Spinal cord (tissue), 9 donors: ENCODE measurements at regions not wholly inside any gene's neighbourhood (a gene's known extent, or its start where the extent isn't known, plus 50 kb on each side); places are given as distances from the start of the nearest gene placed in this dataset.

Source experiments
- DNase-seq, 6 donors: peaks; one replicate each; pipeline versions ENCODE4 v3.0.0 to v3.0.0-alpha.2; 2013 to 2015; ENCODE audit warnings: low spot score in 6 of 6, low read depth in 4 of 6
- H3K27ac ChIP-seq: one replicate; pipeline ENCODE4 v1.5.1; 2013; ENCODE audit warnings: low read depth, low read length, control low read depth
- H3K27me3 ChIP-seq: one replicate; pipeline ENCODE4 v1.6.1; 2013; ENCODE audit warnings: low read length; ENCODE audit not compliant: control insufficient read depth, insufficient read depth
- H3K36me3 ChIP-seq: one replicate; pipeline ENCODE4 v1.6.1; 2013; ENCODE audit warnings: low read length; ENCODE audit not compliant: control insufficient read depth, insufficient read depth
- H3K4me1 ChIP-seq: one replicate; pipeline ENCODE4 v1.6.1; 2013; ENCODE audit warnings: low read length; ENCODE audit not compliant: control insufficient read depth, insufficient read depth
- H3K4me3 ChIP-seq: one replicate; pipeline ENCODE4 v1.5.1; 2013; ENCODE audit warnings: low read depth, low read length, control low read depth
- H3K9me3 ChIP-seq: one replicate; pipeline ENCODE4 v1.6.1; 2013; ENCODE audit warnings: low read length; ENCODE audit not compliant: control insufficient read depth, insufficient read depth
- WGBS: methylation state at CpG from one replicate; pipeline ENCODE4 v1.1.5; 2013; ENCODE audit warnings: missing lambda C conversion rate; ENCODE audit not compliant: insufficient coverage; 5-methylcytosine and 5-hydroxymethylcytosine counted together
- donor health status: healthy.

DNA sequence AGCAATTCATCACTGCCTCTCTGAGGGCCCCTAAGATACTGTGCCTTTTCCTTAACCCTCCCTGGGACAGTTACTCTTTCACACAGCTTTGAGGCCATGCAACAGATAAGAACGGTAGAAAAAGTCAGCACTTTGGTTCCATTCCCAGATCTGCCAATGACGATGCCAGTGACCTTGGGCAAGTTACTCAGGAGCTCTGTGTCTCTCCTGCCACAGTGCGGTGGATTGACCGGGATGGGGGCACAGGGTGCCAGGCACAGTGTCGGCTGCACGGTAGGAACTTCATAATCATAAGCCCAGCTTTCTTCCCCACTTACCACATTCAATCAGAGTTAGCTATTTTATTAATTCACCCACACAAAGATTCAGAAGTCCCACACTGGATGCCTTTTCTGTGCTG lies 1041.8 kb downstream of the TBC1D22A start:
- no peak for DNase-seq
- Histone ChIP-seq H3K36me3 (no peaks in the 10 kb centered on the region), H3K27ac (no peak overlapping the region), H3K9me3 (no peaks in the 10 kb centered on the region), H3K4me3 (no peak overlapping the region), H3K27me3 (no peaks in the 10 kb centered on the region), H3K4me1 (peaks cover 11% of the 10 kb centered on the region)
- WGBS, result 88% methylated on average over 6 of the region's 6 CpGs

DNA sequence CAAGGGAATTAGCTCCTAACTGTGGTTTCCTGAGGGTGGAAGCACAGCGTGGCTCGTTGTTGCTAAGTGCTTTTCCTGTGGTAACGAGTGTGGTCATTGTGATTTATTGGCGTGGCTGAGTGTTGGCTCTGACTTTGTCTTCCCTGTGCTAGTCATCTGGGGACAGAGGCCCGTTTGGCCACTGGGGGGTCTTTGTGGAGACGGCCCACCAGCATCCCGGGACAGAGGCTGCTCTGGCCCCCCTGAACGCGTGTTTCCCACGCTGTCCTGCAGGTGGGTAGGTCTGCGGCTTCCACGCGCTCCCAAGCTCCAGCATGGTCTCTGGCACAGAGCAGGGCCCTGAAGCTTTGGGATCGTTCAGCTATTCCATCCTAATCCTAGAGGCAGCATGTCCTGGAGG lies 1040.0 kb downstream of the TBC1D22A start:
- Histone ChIP-seq H3K4me1 (peaks cover 11% of the 10 kb centered on the region), H3K36me3 (no peaks in the 10 kb centered on the region), H3K4me3 (no peak overlapping the region), H3K27ac (no peak overlapping the region), H3K9me3 (no peaks in the 10 kb centered on the region), H3K27me3 (no peaks in the 10 kb centered on the region)
- peak in 1 of 6 donors; percentile 23 for DNase-seq
- WGBS, result 25% methylated on average over 14 of the region's 14 CpGs

GRCh38 chr22:47801541-47802245 lies 1039.2 kb downstream of the TBC1D22A start:
- Histone ChIP-seq H3K36me3 (no peaks in the 10 kb centered on the region), H3K27me3 (no peaks in the 10 kb centered on the region), H3K27ac (no peak overlapping the region), H3K4me1 (peaks cover 11% of the 10 kb centered on the region), H3K4me3 (no peak overlapping the region), H3K9me3 (no peaks in the 10 kb centered on the region)
- 71% methylated on average over 10 of the region's 11 CpGs for WGBS
- DNase-seq, result no peak

DNA sequence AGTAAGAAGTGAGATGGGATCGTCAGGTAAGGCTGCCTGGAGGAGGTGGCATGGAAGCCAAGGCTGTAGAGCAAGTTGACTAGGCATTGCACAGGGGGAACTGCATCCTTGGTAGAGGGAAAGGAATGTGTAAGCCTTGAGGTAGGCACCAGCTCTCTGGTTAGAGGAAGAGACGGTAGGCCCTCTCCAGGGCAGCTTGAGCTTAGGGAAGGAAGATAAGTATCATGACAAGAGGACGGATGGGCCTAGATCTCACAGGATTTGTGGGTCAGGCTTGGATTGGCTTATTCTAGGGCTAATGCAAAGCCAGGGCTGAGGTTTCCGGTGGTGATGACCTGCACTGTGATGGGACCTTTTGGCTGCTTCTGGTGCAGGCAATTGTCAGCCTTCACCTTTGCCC lies 1035.8 kb downstream of the TBC1D22A start:
- H3K4me1 ChIP-seq, result peaks cover 11% of the 10 kb centered on the region
- no peak overlapping the region for H3K4me3 ChIP-seq
- no peaks in the 10 kb centered on the region for H3K27me3 ChIP-seq
- no peak overlapping the region for H3K27ac ChIP-seq
- no peaks in the 10 kb centered on the region for H3K9me3 ChIP-seq
- 100% methylated on average over 4 of the region's 4 CpGs for WGBS
- DNase-seq, result no peak
- no peaks in the 10 kb centered on the region for H3K36me3 ChIP-seq

- H3K27me3 ChIP-seq, result no peaks in the 10 kb centered on the region
- no peaks in the 10 kb centered on the region for H3K9me3 ChIP-seq
- H3K4me1 ChIP-seq, result peaks cover 9% of the 10 kb centered on the region
- no peak overlapping the region for H3K4me3 ChIP-seq
- H3K27ac ChIP-seq, result no peak overlapping the region
- DNase-seq, result peak in 1 of 6 donors; percentile 10
- 48% methylated on average over 4 of the region's 6 CpGs for WGBS
- H3K36me3 ChIP-seq, result no peaks in the 10 kb centered on the region
Observed at GRCh38 chr22:47797342-47797945, 1035.0 kb downstream of the TBC1D22A start.

DNA sequence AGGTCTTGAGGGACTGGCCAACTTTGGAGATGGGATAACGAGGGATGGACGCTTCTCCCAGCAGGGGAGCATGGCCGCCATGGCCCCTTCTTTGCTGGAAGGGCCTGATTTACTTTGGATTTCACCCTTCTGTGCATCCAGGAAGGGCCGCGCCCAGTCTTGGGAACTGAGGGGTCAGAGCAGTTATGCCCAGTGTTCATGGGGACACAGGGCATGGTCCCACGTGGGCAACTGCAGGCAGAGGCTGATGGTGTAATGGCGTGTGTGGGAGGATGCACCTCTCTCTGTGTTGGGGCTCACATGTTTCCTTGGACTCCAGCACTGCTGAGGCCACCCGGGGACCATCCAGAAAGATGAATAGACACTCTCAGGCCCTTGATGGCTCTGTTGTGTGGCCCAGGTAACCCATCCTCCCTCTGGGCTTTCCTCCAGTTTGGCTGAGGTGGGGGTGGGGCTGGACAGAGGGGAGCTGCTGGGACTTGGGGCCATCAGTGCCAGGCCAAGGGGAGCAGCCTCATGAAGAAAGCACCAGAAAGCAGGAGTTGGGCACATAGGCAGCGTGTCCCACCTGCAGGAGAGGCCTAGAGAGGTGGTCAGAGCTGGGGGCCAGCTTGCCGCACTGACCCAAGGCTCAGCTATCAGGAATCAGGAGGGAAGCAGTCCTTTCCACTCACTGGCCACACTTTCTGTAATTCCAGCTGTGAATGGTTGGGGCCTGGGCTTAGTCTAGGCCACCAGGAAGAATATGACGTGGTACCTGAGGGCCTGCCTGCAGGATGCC lies 1033.9 kb downstream of the TBC1D22A start:
- Histone ChIP-seq H3K27ac (no peak overlapping the region), H3K27me3 (no peaks in the 10 kb centered on the region), H3K4me1 (peaks cover under 1% of the 10 kb centered on the region), H3K4me3 (no peak overlapping the region), H3K36me3 (no peaks in the 10 kb centered on the region), H3K9me3 (no peaks in the 10 kb centered on the region)
- WGBS, result 94% methylated on average over 11 of the region's 11 CpGs
- no peak for DNase-seq

GRCh38 chr22:47795477-47796127 lies 1033.2 kb downstream of the TBC1D22A start:
- Histone ChIP-seq H3K4me1 (no peaks in the 10 kb centered on the region), H3K36me3 (no peaks in the 10 kb centered on the region), H3K27ac (no peak overlapping the region), H3K9me3 (no peaks in the 10 kb centered on the region), H3K4me3 (no peak overlapping the region), H3K27me3 (no peaks in the 10 kb centered on the region)
- no peak for DNase-seq
- 90% methylated on average over 10 of the region's 10 CpGs for WGBS

DNA sequence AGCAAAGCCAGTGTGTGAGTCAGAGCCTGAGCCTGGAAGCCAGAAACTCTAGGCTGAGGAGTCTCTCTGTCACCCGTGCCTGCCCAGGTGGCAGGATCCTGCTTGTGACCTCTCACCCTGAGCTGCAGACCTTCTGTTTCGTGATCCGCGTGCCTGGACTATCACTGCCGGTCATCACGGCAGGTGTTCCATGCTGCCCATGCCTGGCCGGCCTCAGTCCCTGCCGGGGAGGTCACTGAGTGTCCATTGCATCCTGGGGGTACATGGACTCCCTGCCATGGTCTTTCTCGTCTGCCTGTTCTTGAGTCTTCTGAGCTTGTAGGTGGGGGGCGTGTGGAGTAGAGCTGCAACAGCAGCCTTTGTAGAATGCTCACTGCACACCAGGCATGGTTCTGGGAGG lies 1032.4 kb downstream of the TBC1D22A start:
- DNase-seq, result no peak
- Histone ChIP-seq H3K4me3 (no peak overlapping the region), H3K9me3 (no peaks in the 10 kb centered on the region), H3K4me1 (no peaks in the 10 kb centered on the region), H3K27me3 (no peaks in the 10 kb centered on the region), H3K36me3 (no peaks in the 10 kb centered on the region), H3K27ac (no peak overlapping the region)
- WGBS, result 88% methylated on average over 10 of the region's 10 CpGs

- 89% methylated on average over 18 of the region's 20 CpGs for WGBS
- Histone ChIP-seq H3K27ac (no peak overlapping the region), H3K36me3 (no peaks in the 10 kb centered on the region), H3K4me1 (no peaks in the 10 kb centered on the region), H3K27me3 (no peaks in the 10 kb centered on the region), H3K4me3 (no peak overlapping the region), H3K9me3 (no peaks in the 10 kb centered on the region)
- peak in 1 of 6 donors; percentile 17 for DNase-seq
Observed at GRCh38 chr22:47793304-47794101, 1031.1 kb downstream of the TBC1D22A start.
